ENCODE measurements at regions not wholly inside any gene's neighbourhood (a gene's known extent, or its start where the extent isn't known, plus 50 kb on each side); places are given as distances from the start of the nearest gene placed in this dataset.
A peak's percentile ranks its signal among the peaks of the same experiment; 100 is the strongest.

DNA sequence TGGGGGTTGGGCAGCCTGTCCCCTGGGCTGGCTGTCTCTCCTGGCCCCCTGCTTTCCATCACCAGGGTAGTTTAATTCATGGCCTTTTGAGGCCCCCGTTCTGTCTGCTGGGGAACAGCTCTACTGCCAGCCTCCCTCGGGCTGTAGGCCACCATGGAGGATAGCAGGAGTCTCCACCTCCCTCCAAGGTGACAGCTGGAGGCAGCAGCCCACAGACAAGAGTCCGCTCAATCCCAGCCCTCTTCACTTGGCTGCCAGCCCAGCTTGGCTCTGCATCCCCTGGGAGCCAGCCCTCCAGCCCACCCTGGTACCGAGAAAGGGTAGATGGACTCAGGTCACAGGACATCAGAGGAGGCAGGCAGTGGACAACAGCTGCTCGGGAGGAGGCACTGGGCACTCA lies 194.6 kb upstream of the SDK2 start:
- no peak for DNase-seq
- H3K4me3 ChIP-seq (ENCODE audit: low read length in 2 of 2), result no peak overlapping the region
- peaks cover 17% of the 10 kb centered on the region for H3K4me1 ChIP-seq (ENCODE audit: insufficient read depth, low read length)
- peaks cover 0 to 8% (median 4%) of the 10 kb centered on the region in 8 donors for H3K9me3 Mint-ChIP-seq
- H3K27me3 Mint-ChIP-seq, result peaks cover 0 to 7% of the 10 kb centered on the region in 2 donors
- H3K27ac ChIP-seq (ENCODE audit: low read depth, low read length), result no peak overlapping the region
- peaks cover 17 to 27% (median 21%) of the 10 kb centered on the region in 4 donors for H3K4me1 Mint-ChIP-seq
- peak overlapping the region in 1 of 7 donors; percentile 15 for H3K27ac Mint-ChIP-seq
- H3K9me3 ChIP-seq (ENCODE audit: control insufficient read depth in 1 of 2, low read length in 2 of 2), result no peaks in the 10 kb centered on the region
- H3K36me3 ChIP-seq (ENCODE audit: insufficient read depth, low read length), result no peaks in the 10 kb centered on the region
- ChIA-PET POLR2A (ENCODE audit: partially characterized antibody) (interaction anchor here (0.9 to 1.2 kb wide), 2 partner anchors 9 to 11 kb away, joined by 3 to 5 read pairs; no protein-coding TSS in a partner anchor), CTCF (ENCODE audit: partially characterized antibody) (interaction anchor here (1.1 kb wide), 1 partner anchor 10 kb away, joined by 4 read pairs; no protein-coding TSS in a partner anchor)
- intact Hi-C loops (cut with micrococcal nuclease), result no loop called here
- H3K36me3 Mint-ChIP-seq, result no peaks in the 10 kb centered on the region
- H3K4me3 Mint-ChIP-seq, result no peak overlapping the region
- no peaks in the 10 kb centered on the region for H3K27me3 ChIP-seq (ENCODE audit: insufficient read depth, low read length)

DNA sequence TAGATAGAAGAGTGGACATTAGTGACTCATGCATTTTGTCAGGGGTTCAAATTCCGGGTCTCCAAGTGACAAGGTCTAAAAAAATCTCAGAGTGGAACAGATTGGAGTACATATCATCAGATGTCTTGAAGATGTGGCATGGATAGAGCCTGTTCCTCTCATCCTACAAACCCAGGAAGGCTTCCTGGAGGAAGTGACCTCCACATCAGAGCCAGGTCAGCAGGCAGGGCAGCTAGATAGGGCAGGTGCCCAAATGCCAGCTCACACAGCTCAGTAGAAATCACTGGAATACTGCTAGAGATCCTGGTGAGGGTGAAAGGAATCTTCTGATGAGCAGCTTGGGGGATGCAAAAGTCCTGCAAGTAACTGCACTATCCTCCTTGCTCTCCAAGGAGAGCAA lies 196.6 kb upstream of the SDK2 start:
- Mint-ChIP-seq H3K4me1 (peaks cover 8 to 12% (median 9%) of the 10 kb centered on the region in 4 donors), H3K4me3 (no peak overlapping the region), H3K36me3 (no peaks in the 10 kb centered on the region), H3K27me3 (peaks cover 0 to 7% of the 10 kb centered on the region in 2 donors), H3K27ac (no peak overlapping the region), H3K9me3 (peaks cover 0 to 8% (median 4%) of the 10 kb centered on the region in 8 donors)
- Histone ChIP-seq H3K4me1 (ENCODE audit: insufficient read depth, low read length) (peaks cover 4% of the 10 kb centered on the region), H3K27me3 (ENCODE audit: insufficient read depth, low read length) (no peaks in the 10 kb centered on the region), H3K36me3 (ENCODE audit: insufficient read depth, low read length) (no peaks in the 10 kb centered on the region), H3K27ac (ENCODE audit: low read depth, low read length) (no peak overlapping the region), H3K9me3 (ENCODE audit: control insufficient read depth in 1 of 2, low read length in 2 of 2) (no peaks in the 10 kb centered on the region), H3K4me3 (ENCODE audit: low read length in 2 of 2) (no peak overlapping the region)
- ChIA-PET POLR2A (ENCODE audit: partially characterized antibody) (interaction anchor here (0.8 to 1.4 kb wide), 2 partner anchors 13 to 121 kb away, joined by 3 to 4 read pairs; no protein-coding TSS in a partner anchor), CTCF (ENCODE audit: partially characterized antibody) (interaction anchor here (0.9 to 1.7 kb wide), 4 partner anchors 118 to 411 kb away, joined by 3 to 7 read pairs (median 4); no protein-coding TSS in a partner anchor)
- DNase-seq, result no peak
- intact Hi-C loops (cut with micrococcal nuclease), result loop anchor here (1.0 kb wide), 2 partner anchors 184 to 191 kb away; no protein-coding TSS in a partner anchor

DNA sequence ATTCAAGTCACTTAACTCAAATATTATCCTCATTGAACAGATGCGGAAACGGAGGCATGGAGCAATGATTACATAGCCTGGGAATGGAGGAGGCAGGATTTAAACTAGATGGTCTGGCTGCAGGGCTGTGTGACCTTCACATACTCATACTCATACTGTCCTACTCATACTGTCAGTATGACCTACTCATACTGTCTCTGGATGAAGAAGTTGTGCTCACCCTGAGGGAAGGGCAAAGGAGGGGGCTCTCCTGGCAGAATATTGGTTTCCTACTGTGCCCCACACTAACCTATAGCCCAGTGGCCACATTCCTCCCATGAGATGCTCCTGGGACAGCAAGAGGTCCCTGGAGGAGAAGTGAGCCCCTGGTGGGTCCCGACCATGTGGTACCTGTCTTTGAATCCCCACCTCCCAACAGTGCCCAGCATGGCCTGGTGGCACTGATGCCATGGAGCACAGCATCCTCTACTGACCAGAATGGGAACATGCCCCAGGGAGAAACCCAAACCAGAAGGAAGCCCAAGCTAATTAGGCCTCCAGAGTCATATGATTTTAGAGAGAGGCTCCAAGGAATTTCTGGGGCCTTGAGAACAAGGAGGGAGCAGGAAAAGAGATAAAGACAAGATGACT lies 197.3 kb upstream of the SDK2 start:
- Histone ChIP-seq H3K36me3 (ENCODE audit: insufficient read depth, low read length) (no peaks in the 10 kb centered on the region), H3K4me3 (ENCODE audit: low read length in 2 of 2) (no peak overlapping the region), H3K9me3 (ENCODE audit: control insufficient read depth in 1 of 2, low read length in 2 of 2) (no peaks in the 10 kb centered on the region), H3K27me3 (ENCODE audit: insufficient read depth, low read length) (no peaks in the 10 kb centered on the region), H3K27ac (ENCODE audit: low read depth, low read length) (no peak overlapping the region), H3K4me1 (ENCODE audit: insufficient read depth, low read length) (no peaks in the 10 kb centered on the region)
- H3K27ac Mint-ChIP-seq, result peak overlapping the region in 4 of 7 donors; percentile 11 to 80 (median 69)
- peaks cover 0 to 7% (median 3%) of the 10 kb centered on the region in 8 donors for H3K9me3 Mint-ChIP-seq
- no peak overlapping the region for H3K4me3 Mint-ChIP-seq
- no peaks in the 10 kb centered on the region for H3K36me3 Mint-ChIP-seq
- peaks cover 0 to 5% of the 10 kb centered on the region in 2 donors for H3K27me3 Mint-ChIP-seq
- no peak for DNase-seq
- POLR2A ChIA-PET (ENCODE audit: partially characterized antibody), result interaction anchor here (0.6 to 0.7 kb wide), 4 partner anchors 14 to 250 kb away, joined by 3 read pairs; no protein-coding TSS in a partner anchor
- H3K4me1 Mint-ChIP-seq, result peaks cover 5 to 8% (median 7%) of the 10 kb centered on the region in 4 donors
- intact Hi-C loops (cut with micrococcal nuclease), result loop anchor here (1.0 kb wide), 2 partner anchors 184 to 191 kb away; no protein-coding TSS in a partner anchor
- CTCF ChIA-PET (ENCODE audit: partially characterized antibody), result interaction anchor here (0.7 to 1.7 kb wide), 13 partner anchors 10 to 412 kb away, joined by 3 to 7 read pairs (median 3); no protein-coding TSS in a partner anchor

DNA sequence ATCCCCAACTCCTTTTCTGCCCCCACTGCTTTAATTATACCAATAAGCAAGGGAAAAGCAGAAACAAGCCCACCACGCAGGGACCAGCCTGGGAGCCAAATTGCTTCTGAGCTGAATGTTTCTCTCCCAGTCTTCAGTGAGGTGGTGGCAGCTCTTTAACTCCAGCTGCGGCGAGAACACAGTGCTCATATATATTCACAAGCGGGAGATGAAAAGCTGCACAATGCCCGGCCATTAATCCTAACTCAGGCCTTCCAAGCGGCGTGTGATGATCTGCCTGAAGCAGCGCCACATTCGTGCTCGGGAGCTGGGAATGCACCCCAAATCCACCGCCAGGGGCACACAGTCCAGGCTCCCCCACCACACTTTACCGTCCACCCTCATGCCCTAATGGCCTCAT lies 203.7 kb upstream of the SDK2 start:
- Mint-ChIP-seq H3K9me3 (peaks cover 0 to 2% (median 0%) of the 10 kb centered on the region in 8 donors), H3K4me3 (no peak overlapping the region), H3K27me3 (peaks cover 0 to 2% of the 10 kb centered on the region in 2 donors), H3K27ac (no peak overlapping the region), H3K36me3 (no peaks in the 10 kb centered on the region), H3K4me1 (peaks cover 4 to 10% (median 7%) of the 10 kb centered on the region in 4 donors)
- intact Hi-C loops (cut with micrococcal nuclease), result no loop called here
- Histone ChIP-seq H3K27ac (ENCODE audit: low read depth, low read length) (no peak overlapping the region), H3K4me1 (ENCODE audit: insufficient read depth, low read length) (peaks cover 7% of the 10 kb centered on the region), H3K36me3 (ENCODE audit: insufficient read depth, low read length) (no peaks in the 10 kb centered on the region), H3K9me3 (ENCODE audit: control insufficient read depth in 1 of 2, low read length in 2 of 2) (no peaks in the 10 kb centered on the region), H3K4me3 (ENCODE audit: low read length in 2 of 2) (no peak overlapping the region), H3K27me3 (ENCODE audit: insufficient read depth, low read length) (no peaks in the 10 kb centered on the region)
- ChIA-PET CTCF (ENCODE audit: partially characterized antibody) (no interaction called here), POLR2A (ENCODE audit: partially characterized antibody) (no interaction called here)
- DNase-seq, result no peak

DNA sequence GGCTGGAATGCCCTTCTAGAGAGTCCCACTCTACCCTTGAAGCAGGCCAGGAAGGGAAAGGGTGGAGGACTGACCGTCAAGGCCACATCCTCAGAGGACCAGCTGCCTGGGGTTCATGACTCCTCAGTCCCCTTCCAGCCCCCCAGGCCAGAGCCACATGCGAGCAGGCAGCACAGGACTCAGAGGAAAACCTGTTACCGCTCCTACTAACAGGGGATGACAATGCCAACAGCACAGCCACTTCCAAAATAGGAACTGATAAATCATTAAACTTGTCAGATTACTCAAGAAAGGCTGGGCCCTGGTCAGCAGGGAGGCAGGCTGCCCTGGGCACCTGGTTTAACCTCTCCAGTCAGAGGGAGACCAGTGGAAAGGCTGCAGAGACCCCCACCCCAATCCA lies 206.2 kb upstream of the SDK2 start:
- intact Hi-C loops (cut with micrococcal nuclease), result no loop called here
- Mint-ChIP-seq H3K4me1 (peaks cover 4 to 10% (median 7%) of the 10 kb centered on the region in 4 donors), H3K4me3 (no peak overlapping the region), H3K27me3 (peaks cover 1 to 2% of the 10 kb centered on the region in 2 donors), H3K9me3 (peaks cover 0 to 9% (median 3%) of the 10 kb centered on the region in 8 donors), H3K36me3 (no peaks in the 10 kb centered on the region), H3K27ac (no peak overlapping the region)
- peaks cover 7% of the 10 kb centered on the region for H3K4me1 ChIP-seq (ENCODE audit: insufficient read depth, low read length)
- H3K36me3 ChIP-seq (ENCODE audit: insufficient read depth, low read length), result no peaks in the 10 kb centered on the region
- H3K9me3 ChIP-seq (ENCODE audit: control insufficient read depth in 1 of 2, low read length in 2 of 2), result no peaks in the 10 kb centered on the region
- no peak overlapping the region for H3K27ac ChIP-seq (ENCODE audit: low read depth, low read length)
- DNase-seq, result no peak
- no peak overlapping the region for H3K4me3 ChIP-seq (ENCODE audit: low read length in 2 of 2)
- CTCF ChIA-PET (ENCODE audit: partially characterized antibody), result no interaction called here
- no peaks in the 10 kb centered on the region for H3K27me3 ChIP-seq (ENCODE audit: insufficient read depth, low read length)
- POLR2A ChIA-PET (ENCODE audit: partially characterized antibody), result no interaction called here

DNA sequence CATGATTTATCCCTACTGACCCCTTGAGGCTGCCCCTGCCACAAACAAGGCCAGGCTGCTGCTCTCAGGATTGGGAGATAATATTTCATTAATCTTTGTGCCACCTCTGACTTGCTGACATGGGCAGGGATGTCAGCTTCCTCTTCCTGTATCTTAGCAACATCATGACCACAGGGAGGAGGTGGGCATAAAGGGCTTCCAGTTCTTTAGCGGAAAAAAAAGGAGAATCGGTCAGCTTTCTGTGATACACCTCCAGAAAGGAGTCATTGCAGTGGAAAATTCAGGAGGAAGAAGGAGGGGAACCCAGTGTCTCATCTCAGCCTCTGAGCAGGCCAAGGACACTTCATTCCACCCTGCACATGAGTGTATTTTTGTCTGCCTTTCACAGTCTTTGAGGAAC lies 206.8 kb upstream of the SDK2 start:
- Mint-ChIP-seq H3K27me3 (peaks cover 1 to 2% of the 10 kb centered on the region in 2 donors), H3K36me3 (no peaks in the 10 kb centered on the region), H3K27ac (peak overlapping the region in 5 of 7 donors; percentile 15 to 77 (median 53)), H3K9me3 (peaks cover 0 to 9% (median 3%) of the 10 kb centered on the region in 8 donors), H3K4me1 (peaks cover 4 to 10% (median 7%) of the 10 kb centered on the region in 4 donors), H3K4me3 (peak overlapping the region in 3 of 8 donors; percentile 31 to 57 (median 56))
- no peak for DNase-seq
- CTCF ChIA-PET (ENCODE audit: partially characterized antibody), result no interaction called here
- no peaks in the 10 kb centered on the region for H3K27me3 ChIP-seq (ENCODE audit: insufficient read depth, low read length)
- no peak overlapping the region for H3K27ac ChIP-seq (ENCODE audit: low read depth, low read length)
- POLR2A ChIA-PET (ENCODE audit: partially characterized antibody), result no interaction called here
- peaks cover 7% of the 10 kb centered on the region for H3K4me1 ChIP-seq (ENCODE audit: insufficient read depth, low read length)
- H3K4me3 ChIP-seq (ENCODE audit: low read length in 2 of 2), result no peak overlapping the region
- H3K9me3 ChIP-seq (ENCODE audit: control insufficient read depth in 1 of 2, low read length in 2 of 2), result no peaks in the 10 kb centered on the region
- intact Hi-C loops (cut with micrococcal nuclease), result no loop called here
- H3K36me3 ChIP-seq (ENCODE audit: insufficient read depth, low read length), result no peaks in the 10 kb centered on the region

DNA sequence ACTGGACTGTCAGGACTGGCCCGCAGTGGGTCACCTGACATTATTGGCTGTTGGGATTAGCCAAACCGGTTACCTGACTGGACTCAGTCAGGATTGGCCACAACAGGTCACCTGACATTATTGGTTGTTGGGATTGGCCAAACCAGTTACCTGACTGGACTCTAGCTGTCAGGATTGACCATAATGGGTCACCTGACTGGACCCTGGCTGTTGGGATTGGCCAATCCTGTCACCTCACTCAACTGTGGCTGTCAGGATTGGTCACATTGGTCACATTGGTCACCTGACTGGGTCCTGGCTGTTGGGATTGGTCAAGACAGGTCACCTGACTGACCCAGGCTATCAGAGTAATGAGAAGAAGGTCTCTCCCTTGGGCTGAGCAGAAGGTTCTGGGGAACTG lies 207.7 kb upstream of the SDK2 start:
- Histone ChIP-seq H3K36me3 (ENCODE audit: insufficient read depth, low read length) (no peaks in the 10 kb centered on the region), H3K27ac (ENCODE audit: low read depth, low read length) (no peak overlapping the region), H3K27me3 (ENCODE audit: insufficient read depth, low read length) (no peaks in the 10 kb centered on the region), H3K4me3 (ENCODE audit: low read length in 2 of 2) (no peak overlapping the region), H3K9me3 (ENCODE audit: control insufficient read depth in 1 of 2, low read length in 2 of 2) (no peaks in the 10 kb centered on the region), H3K4me1 (ENCODE audit: insufficient read depth, low read length) (peaks cover 7% of the 10 kb centered on the region)
- Mint-ChIP-seq H3K9me3 (peaks cover 0 to 9% (median 3%) of the 10 kb centered on the region in 8 donors), H3K36me3 (no peaks in the 10 kb centered on the region), H3K4me3 (no peak overlapping the region), H3K27ac (no peak overlapping the region), H3K4me1 (peaks cover 4 to 10% (median 7%) of the 10 kb centered on the region in 4 donors), H3K27me3 (peaks cover under 1 to 1% of the 10 kb centered on the region in 2 donors)
- intact Hi-C loops (cut with micrococcal nuclease), result no loop called here
- ChIA-PET POLR2A (ENCODE audit: partially characterized antibody) (no interaction called here), CTCF (ENCODE audit: partially characterized antibody) (no interaction called here)
- no peak for DNase-seq
